ENCODE measurements at regions not wholly inside any gene's neighbourhood (a gene's known extent, or its start where the extent isn't known, plus 50 kb on each side); places are given as distances from the start of the nearest gene placed in this dataset.
"Not testable (repeated sequence)": the region's sequence is repeated elsewhere in the genome, so short reads cannot be mapped to it uniquely, and the experiment has no call there.

GRCh38 chr3:95167748-95168147 is 1104.9 kb downstream of the NSUN3 start:
- no peak for DNase-seq (ENCODE audit: low spot score)

DNA sequence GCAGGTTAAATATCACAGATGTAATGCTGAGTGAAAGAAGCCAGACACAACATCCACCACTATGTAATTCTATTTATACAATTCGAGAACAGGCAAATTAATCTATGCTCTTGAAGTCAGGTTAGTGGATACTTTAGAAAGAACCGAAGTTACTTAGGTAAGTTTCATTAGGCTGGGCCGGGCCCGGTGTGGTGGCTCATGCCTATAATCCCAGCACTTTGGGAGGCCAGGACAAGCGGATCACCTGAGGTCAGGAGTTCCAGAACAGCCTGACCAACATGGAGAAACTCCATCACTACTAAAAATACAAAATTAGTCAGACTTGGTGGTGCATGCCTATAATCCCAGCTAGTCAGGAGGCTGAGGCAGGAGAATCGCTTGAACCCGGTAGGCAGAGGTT is 1105.7 kb downstream of the NSUN3 start:
- no peak for DNase-seq (ENCODE audit: low spot score)

DNA sequence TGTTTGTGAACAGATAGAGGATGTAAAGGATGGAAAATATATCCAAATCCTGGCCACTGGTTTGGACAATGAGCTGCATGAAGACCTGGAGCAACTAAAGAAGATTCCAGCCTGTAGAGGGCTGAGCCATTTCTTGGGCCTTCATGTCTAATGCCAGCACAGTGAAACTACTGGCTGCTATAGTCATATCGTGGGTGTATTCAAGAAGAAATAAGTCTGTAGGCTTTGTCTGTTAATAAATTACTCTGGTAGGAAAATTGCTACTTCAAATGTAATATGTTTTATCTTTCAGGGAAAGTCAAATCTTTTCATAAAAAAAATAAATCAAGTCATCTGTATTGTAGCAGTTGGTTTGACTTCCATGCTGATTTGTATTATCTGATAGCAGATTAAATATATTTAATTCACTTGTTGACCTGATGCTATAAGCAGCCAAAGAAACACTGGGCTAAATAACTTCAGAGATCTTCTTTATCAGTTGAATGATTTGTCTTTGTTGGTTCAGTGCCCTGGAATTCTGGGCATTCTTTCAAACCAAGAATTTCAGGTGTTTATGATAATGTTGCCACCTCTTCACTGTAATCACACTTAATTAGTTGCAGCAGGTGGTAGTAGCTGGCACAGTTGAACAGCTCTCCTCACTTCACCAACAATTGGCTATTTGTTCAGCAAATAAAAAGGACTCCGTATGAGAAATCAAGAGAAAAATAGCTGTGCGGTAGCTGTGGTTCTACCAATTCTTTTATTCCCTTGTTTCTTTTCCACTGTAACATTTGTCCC is 1109.5 kb downstream of the NSUN3 start:
- DNase-seq (ENCODE audit: low spot score): peak; percentile 76

GRCh38 chr3:95177096-95177495 is 1114.2 kb downstream of the NSUN3 start:
- DNase-seq (ENCODE audit: low spot score): no peak

- peak; percentile 2 for DNase-seq (ENCODE audit: low spot score)
These were observed 1121.2 kb downstream of the NSUN3 start for GRCh38 chr3:95184038-95184437.

GRCh38 chr3:95189348-95189747 is 1126.5 kb downstream of the NSUN3 start:
- no peak for DNase-seq (ENCODE audit: low spot score)

DNA sequence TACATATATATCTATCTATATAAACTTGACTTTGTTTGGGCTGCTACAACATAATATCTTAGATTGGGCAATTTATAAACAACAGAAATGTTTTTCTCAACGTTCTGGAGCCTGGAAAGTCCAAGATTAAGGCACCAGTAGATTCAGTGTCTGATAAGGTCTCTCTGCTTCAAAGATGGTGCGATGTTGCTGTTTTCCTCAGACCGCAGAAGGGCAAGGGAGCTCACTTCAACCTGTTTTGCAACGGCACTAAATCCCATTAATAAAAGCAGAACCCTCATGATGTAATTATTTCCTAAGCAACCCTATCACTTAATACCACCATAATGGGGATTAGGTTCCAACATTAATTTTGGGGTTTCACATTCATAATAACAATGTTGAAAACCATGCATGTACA is 1134.8 kb downstream of the NSUN3 start:
- DNase-seq (ENCODE audit: low spot score): no peak

GRCh38 chr3:95200384-95200783 is 1137.5 kb downstream of the NSUN3 start:
- no peak for DNase-seq (ENCODE audit: low spot score)

- no peak for DNase-seq (ENCODE audit: low spot score)
These were observed 1148.0 kb downstream of the NSUN3 start for GRCh38 chr3:95210878-95211277.

- DNase-seq (ENCODE audit: low spot score): no peak
These were observed 1149.3 kb downstream of the NSUN3 start for GRCh38 chr3:95212117-95212516.

GRCh38 chr3:95215437-95215957 is 1152.6 kb downstream of the NSUN3 start:
- no peak for DNase-seq (ENCODE audit: low spot score)

GRCh38 chr3:95217661-95218060 is 1154.8 kb downstream of the NSUN3 start:
- DNase-seq (ENCODE audit: low spot score): no peak

GRCh38 chr3:95218484-95218883 is 1155.6 kb downstream of the NSUN3 start:
- no peak for DNase-seq (ENCODE audit: low spot score)

GRCh38 chr3:95226437-95226836 is 1163.6 kb downstream of the NSUN3 start:
- no peak for DNase-seq (ENCODE audit: low spot score)

DNA sequence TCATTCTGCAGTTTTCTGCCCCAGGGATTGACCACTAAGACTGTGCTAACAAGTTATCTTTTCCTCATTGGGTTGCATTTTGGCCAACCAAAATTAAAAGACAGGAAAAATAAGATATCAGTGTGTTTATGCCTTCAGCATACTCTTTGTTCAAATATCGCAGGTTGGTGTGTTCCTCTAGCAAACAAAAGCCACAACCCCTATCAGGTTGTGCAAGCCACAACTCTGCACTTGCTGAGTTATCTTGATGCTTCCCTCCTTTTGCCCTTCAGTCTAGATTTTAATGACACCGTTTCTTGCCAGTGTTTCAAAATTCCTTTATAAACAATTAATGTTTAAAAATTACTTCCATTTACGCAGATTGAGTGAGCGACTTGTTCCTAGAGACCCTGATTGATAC is 1164.2 kb downstream of the NSUN3 start:
- no peak for DNase-seq (ENCODE audit: low spot score)

GRCh38 chr3:95228416-95228815 is 1165.6 kb downstream of the NSUN3 start:
- DNase-seq (ENCODE audit: low spot score): peak; percentile 28

GRCh38 chr3:95235916-95236315 is 1173.1 kb downstream of the NSUN3 start:
- peak; percentile 29 for DNase-seq (ENCODE audit: low spot score)

DNA sequence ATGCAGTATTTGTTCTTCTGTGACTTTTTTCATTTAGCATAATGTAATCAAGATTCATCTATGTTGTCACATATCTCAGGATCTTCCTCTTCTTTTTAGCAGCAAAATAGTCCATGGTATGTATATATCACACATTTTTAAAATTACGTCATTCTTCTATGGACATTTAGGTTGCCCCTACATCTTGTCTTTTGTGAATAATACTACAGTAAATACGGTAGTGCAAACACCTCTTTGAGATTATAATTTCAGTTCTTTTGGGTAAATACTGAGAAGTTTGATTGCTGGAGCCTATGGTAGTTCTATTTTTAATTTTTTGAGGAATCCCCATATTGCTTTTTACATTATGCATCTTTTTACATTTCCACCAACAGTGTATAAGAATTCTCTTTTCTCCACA is 1174.9 kb downstream of the NSUN3 start:
- DNase-seq (ENCODE audit: low spot score): no peak

DNA sequence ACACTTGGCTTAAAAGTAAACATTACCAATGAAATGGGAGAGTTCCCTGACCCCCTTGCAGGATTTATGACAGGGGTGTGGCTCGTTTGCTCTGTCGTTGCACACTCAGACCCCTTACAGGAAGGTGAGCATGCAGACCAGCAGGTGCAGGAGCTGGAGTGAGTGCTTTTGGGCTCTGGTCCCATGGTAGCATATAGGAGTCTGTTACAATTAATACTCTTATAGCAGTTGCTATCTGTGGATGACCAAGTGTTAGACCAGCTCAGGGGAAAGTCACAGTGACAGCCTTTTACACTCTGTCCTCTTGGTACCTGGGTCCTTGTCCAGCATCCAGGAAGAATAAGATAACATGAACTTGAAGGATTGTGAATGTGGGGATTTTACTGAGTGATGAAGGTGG is 1177.5 kb downstream of the NSUN3 start:
- no peak for DNase-seq (ENCODE audit: low spot score)

- not testable (repeated sequence) for DNase-seq (ENCODE audit: low spot score)
These were observed 1178.4 kb downstream of the NSUN3 start for GRCh38 chr3:95241256-95241655.

DNA sequence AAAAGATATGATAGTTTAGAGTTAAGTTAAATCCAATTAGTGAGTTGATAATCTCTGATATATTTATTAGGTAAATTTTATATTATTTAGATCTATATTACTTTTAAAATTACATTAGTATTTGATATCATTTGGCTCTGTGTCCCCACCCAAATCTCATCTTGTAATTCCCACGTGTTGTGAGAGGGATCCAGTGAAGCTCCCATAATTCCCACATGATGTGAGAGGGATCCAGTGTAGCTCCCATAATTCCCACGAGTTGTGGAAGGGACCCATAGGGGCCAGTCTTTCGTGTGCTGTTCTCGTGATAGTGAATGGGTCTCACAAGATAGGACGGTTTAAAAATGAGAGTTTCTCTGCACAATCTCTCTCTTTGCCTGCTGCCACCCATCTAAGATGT is 1183.6 kb downstream of the NSUN3 start:
- no peak for DNase-seq (ENCODE audit: low spot score)

DNA sequence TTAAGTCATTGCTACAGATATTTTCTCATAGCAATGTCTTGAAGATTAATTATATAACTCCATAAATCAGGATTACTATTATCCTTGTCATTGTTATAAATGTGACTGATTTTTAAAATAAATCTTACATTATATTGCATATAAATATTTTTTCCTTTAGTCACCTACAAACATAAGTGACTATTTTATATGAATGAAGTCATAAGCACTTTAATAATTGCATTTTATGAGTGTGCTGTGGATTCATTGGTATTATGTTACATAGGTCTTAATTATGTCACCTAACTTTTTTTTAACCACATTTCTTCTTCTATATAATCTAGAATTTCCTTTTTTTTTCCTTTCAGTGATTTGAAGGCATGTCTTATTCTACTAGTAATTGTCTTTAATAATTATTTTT is 1191.2 kb downstream of the NSUN3 start:
- no peak for DNase-seq (ENCODE audit: low spot score)

GRCh38 chr3:95254758-95255157 is 1191.9 kb downstream of the NSUN3 start:
- no peak for DNase-seq (ENCODE audit: low spot score)

- no peak for DNase-seq (ENCODE audit: low spot score)
These were observed 1202.3 kb downstream of the NSUN3 start for GRCh38 chr3:95265129-95265528.
